Superior temporal gyrus (tissue), 1 donor: ENCODE measurements at regions not wholly inside any gene's neighbourhood (a gene's known extent, or its start where the extent isn't known, plus 50 kb on each side); places are given as distances from the start of the nearest gene placed in this dataset.
"Not testable (repeated sequence)": the region's sequence is repeated elsewhere in the genome, so short reads cannot be mapped to it uniquely, and the experiment has no call there.

Source experiments
- DNase-seq: peaks from one replicate; pipeline ENCODE4 v3.0.0-alpha.2; 2016; ENCODE audit errors: extremely low spot score

DNA sequence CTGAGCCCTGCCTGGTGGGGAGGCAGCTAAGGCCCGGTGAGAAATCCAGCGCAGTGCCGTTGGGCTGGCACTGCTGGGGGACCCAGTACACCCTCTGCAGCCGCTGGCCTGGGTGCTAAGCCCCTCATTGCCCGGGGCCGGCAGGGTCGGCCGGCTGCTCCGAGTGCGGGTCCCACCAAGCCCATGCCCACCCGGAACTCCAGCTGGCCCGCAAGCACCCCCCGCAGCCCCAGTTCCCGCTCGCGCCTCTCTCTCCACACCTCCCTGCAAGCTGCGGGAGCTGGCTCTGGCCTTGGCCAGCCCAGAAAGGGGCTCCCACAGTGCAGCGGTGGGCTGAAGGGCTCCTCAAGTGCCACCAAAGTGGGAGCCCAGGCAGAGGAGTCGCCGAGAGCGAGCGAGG lies 225.1 kb upstream of the ANKH start:
- DNase-seq: not testable (repeated sequence)

DNA sequence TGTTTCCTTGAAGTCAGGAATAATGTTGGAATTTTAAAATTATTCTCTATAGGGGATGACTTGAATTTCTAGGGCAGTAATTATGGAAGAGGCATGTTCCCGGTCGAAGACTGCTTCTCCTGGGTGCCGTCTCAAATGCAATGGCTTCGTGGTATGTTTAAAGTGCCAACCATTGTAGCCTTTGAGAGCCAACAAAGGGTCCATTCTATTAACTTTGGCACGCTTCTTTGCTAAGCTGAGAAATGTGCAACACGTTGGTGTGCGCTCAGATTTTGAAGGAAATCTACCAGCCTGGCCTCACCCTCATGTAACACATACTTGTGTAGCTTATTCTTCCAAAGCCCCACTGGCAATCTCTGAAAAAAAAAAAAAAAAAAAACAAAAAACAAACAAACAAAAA lies 221.2 kb upstream of the ANKH start:
- peak; percentile 36 for DNase-seq

DNA sequence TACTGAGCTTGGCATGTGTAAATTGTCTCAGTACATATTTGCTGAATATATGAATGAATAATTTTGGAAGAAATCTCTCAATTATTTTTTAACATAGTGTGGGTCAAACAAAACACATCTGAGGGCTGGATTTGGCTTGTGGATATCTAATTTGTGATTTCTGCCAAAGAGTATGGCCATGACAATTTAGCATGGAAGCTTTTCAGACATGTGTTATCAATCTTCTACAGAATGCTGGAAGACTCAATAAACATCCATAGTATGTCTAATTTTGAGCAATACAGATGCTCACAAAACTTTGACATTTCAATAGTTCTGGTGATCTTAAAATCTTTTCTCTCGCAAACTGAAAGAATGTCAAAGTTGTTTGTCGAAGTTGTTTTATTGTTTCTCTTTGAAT lies 214.1 kb upstream of the ANKH start:
- DNase-seq: no peak

DNA sequence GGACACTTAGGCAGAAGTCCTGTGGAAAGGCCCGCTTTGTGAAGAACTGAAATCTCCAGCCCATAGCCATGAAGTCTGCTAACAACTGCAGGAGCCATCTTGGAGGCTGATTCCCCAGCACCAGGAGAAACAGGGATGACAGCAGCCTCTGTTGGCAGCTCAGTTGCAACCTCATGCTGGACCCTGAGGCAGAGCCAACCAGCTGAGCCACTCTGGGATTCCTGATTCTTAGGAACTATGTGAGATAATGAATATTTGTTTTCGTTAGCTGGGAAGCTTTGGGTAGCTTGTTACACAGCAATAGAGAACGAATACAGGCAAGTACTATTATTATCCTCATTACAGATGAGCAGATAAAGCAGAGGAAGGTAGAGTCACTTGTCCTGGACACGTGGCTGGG lies 210.5 kb upstream of the ANKH start:
- no peak for DNase-seq

DNA sequence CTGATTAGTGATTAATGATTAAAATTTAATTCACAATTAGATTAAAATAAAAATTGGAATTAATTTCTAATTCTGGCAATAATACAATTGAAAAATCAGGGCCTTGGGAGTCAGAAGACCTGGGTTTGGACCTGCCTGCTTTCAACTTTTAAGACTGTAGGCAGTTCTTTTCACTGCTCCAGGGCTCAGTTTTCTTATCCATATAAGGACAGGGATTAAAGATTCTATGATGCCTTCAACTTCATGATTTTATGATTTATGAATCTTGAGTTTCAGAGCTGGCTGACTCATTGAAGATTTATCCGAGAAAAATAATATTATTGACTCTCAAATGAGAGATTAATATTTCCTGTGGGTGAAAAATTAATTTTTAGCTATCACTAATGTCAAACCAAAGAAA lies 208.6 kb upstream of the ANKH start:
- DNase-seq: no peak

DNA sequence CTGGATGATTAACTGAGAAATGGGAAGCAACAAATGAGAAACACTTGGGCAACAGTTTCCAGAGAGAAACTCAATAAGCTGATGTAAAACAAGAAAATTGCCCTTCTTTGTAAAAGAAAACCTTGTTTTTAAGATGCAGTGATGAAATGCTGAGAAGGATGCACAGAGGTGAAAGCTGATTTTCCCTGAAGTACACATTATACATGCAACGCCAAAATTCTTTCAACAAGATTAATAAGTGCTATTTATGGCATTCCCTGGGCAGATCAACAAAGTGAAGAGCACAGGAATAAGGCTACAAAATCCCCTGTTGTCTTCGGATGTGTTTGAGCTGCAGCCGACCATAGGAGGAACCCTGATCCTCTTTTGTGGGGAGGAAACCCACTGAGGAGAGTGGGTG lies 208.0 kb upstream of the ANKH start:
- DNase-seq: no peak

DNA sequence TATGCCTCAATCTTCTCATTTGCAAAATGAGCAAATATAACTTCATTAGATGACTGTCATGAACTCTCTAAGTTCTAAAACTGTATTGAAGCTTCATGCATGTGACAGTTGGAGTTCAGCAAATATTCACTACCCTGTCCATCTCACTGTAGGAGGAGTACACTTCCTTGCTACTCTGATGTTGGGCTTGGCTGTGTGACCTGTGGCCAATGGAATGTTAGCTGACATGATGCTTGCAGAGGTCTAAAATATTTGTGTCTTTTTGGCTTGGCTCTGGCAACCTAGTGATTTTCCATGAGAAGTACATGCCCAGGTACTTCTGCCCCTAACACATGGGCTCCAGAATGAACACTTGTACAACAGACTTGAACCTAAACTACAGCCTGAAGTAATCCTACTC lies 203.1 kb upstream of the ANKH start:
- DNase-seq: no peak

DNA sequence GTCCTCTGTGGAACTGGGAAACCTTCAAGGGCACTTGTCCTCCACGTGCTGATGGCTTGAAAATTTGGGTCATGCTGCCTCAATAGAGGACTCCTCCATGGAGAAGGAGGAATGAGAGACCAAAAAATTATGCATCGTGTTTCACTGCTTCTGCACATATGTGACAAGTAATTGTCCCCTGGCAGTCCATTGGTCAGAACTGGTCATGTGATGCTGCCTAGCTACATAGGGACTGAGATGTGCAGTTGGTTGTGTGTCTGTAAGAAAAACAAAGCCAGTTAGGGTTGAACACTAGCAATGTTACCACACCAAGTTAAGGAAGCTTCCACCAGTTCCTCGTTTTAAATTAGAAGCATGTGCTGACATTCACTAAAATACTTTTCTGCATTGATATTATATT lies 201.9 kb upstream of the ANKH start:
- no peak for DNase-seq

DNA sequence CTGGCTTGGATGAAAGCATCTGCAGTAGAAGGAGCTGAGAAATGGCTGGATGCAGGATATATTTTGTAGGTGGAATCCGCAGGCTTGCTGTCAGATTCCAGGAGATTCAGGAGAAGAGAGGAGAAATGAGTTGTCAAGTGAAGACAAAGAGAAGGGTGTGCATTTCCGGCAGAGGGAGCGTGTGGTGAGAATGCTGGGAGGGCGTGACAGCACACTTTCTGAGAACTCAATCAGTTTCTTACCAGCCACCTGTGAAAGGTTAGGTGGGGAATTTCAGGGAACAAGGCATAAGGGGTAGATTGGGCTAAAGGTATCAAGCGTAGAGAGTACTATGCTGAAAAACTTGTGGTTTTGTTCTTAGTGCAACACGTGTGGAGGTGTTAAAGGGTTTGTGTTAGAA lies 199.3 kb upstream of the ANKH start:
- DNase-seq: no peak

DNA sequence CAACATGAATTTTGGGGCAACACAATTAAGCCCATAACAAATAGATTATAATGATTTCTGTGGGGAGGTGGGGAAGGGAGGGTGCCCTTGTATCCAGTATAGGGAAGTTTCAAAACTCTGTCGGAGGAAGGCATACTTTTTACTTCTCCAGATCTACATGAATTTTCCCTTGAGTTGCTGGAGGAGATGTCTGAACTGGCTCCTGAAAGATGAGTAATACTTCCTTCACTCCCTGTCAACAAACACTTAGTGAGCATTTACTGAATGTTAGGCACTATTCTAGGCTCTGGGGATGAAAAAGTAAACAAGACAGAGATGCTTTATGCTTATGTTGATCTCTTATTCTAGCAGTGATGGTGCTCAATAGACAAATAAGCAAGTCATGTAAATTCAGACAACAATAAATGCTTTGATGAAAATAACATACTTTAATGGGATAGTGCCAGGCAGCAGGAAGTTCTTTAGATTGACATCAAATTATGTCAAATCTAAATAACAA lies 197.9 kb upstream of the ANKH start:
- no peak for DNase-seq

DNA sequence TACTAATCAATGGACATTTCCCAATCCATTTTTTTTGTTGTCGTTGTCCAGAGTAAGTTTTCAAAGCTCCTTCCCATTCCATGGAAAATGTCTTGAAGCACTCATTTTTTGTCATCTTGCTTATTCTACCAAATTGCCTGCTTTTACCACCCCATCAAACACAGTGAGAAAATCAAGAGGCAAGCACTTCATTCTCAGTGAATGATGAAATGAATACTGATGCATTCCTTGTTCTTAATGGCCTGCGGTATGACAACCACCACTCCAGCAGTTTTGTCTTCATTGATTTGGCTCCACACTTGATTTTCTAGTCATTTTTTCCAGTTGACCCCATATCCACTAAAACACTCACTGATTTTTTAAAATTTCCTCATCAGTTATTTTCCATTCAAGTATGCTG lies 193.5 kb upstream of the ANKH start:
- DNase-seq: no peak

DNA sequence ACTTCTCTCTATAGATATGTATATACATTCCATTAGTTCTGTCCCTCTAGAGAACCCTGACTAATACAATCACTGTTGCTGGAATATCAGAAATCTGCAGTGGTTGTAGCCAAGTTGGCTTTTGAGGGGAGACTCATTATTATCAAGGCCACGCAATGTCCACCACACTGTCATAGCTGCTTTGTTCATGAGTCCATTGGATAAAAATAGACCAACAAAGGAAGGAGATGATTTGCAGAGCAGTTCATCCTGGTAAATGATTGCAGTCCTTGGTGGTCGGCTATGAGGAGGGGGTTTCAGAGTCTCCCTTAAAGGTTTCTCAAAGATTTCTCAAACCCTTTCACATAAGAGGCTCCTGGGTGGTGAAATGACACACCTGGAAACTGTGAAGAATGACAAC lies 192.8 kb upstream of the ANKH start:
- no peak for DNase-seq

DNA sequence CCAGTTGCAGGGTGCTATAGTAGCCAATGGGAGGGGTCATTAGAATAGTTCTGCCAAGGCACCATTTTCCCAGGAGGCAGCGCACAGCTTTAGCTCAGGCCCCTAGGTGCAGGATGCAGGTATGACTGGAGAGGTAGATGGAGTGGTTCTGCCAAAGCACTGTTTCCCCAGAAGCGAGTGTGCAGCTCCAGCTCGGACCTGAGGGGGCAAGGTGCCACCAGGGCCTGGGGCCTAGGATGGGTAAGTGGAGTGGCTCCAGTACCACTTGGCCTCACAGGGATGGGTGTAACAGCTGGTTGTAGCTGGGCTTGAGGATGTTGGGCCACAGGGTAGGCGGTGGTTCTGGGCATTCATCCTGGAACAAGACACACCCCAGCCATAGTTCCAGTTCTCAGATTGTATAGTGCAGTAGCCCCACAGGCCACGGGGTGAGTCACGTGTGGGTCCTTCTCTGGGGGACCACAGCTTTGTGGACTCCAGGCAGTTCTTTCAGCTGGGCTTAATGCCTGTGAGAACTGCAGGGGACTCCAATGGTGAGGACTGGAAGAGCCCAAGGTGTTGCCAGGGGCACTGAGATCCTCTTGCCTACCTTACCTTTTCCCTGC lies 185.5 kb upstream of the ANKH start:
- no peak for DNase-seq

DNA sequence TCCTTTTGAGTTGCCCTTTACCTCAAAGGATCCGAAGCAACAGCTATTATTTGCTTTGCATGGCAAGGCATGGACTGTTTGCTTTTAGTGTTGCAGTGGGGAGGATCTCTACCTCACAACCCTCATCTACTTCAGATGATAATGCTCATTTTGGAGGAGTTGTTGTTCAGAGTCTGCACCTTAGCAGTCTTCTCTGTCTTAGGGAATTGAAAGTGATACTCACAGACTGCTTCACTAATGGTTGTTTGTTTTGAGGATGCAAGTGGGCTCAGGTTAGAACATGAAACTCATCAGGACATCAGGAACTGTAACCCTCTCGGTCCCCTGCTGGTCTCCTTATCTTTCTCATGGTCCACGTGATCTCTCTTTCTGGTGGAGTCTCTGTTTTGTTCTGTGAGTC lies 172.9 kb upstream of the ANKH start:
- no peak for DNase-seq

DNA sequence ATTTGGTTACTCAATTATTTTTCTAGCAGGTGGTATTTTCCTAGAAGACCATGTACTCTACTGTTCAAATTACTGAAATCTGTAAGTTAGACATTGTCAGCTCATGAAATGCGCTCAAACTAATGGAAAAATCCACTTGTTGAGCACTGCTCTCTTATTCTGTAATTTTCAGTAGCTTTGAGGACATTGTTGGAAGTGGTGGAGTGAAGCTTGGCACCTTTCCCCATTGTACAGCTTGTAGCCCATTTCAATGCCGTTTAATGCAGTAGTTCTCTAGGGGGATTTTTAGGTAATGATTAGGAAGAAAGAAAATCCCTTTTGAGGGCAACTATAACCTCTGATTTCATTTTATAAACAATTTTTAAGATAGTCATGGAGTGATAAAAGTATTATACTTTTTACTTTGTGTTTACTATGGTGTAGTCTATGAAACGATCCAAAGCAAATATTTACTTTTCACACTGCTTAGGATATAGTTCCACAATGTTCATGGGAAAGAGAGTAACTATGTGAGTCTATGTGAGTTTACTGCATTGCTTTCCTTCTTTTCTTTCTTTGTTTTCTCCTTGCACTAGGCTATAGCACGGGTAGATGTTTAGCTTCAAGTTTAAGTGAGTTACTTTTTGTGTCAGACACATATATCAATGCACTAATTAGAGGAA lies 165.8 kb upstream of the ANKH start:
- no peak for DNase-seq

DNA sequence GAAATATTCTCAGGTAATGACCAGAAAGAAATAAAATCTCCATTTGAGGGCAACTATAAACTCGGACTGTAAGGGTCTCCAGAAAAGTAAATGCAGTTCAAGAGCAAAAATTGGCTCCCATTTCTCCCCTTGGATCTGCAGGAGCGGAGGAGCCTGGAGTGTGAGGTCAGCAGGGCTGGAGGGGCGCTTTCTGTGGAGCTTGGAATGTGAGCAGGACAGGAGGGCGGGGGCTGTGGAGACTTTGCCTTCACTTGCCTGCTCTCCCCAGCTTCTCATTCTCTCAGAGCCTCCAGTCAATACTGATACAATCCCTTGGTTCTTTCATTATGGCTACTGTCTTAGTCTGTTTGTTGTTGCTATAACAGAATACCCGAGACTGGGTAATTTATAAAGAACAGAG lies 162.8 kb upstream of the ANKH start:
- no peak for DNase-seq

DNA sequence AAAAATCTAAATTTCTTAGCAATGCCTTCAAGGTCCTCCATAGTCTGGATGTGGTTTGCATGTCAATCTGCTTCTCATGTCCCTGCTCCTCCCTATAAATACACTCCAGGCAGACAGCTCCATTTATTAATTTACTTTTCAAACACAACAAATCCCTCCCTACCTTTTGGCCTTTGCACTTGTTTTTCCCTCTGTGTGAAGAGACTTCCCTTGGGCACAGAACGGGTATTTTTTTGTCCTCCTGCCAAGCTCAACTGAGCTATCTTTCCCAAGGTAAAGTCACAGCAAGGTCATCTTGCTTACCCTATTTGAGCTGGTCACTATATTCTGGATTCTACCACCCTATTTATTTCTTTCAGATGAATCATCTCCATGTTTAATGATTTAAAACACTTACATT lies 159.6 kb upstream of the ANKH start:
- no peak for DNase-seq

DNA sequence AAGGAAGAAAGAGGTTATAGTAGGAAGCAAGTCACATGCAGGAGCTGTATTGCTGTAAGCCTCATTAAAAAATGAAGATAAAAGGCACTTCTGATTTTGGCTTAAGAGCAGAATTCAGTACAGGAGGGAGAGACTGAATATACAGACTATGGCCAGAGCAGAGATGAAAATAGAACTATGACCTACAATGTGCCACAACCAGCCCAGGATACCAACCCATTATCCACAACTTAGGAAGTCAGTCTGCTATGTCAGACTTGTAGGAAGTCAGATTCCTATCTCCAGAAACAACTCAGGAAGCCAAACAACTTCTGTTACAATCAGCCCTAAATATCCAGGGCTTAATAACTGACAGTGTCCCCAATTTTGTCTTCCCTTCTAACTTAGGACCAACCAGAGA lies 156.2 kb upstream of the ANKH start:
- no peak for DNase-seq

DNA sequence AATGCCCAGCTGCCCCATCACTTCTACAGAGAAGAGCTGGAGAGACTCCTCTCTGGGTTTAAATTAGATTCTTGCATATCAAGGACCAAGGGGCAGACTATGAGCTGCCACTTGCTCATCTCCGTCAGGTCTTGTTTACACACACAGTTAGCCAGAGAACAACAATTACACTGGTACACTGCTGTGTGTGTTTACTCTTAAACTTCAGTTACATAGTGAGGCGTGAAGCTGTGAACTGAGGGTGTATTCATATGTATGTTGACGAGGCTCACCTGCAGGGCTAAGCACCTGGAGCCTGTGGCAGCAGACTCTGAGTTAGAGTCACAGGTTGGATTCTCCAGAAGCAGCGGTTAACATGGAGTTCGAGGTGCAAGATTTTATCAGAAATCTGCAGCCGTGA lies 155.4 kb upstream of the ANKH start:
- DNase-seq: no peak

DNA sequence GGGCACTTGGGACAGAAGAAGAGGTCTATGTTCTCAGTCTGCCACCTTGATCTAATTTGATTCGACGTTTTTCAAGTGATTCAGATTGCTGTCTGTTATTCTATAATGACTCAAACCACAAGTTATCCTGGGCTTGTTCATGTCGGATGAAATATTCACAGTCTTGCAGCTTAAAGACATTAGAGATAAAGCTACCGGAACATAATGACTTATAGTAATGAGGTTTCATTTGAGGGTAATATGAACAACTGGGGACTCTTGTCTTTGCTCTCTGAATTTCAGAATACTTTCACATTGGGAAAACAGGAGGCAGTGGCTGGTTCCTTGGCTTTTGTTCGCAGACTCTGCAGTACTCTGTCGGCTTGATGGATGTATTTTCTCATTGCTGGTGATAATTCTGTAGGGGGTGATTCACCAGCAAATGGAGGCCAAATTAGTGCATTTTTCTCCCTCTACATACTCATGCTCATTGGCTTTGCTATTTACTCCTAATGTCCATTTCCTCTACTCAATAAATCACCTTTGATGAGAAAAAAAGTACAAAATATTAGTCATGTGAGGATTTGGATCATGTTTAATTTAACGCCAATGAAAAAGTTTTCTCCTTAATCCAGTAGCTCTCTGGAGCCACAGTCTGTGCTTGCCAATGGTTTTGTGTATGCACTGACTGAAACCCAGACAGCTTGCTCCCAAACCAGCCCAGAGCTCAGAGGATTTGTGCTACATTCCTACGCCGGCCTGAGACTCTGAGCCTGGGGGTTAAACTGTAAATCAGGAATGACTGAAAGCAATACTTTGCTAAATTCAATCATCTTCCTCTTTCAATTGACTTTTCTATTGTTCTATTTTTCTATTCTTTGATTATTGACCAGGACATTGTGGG lies 154.7 kb upstream of the ANKH start:
- no peak for DNase-seq

DNA sequence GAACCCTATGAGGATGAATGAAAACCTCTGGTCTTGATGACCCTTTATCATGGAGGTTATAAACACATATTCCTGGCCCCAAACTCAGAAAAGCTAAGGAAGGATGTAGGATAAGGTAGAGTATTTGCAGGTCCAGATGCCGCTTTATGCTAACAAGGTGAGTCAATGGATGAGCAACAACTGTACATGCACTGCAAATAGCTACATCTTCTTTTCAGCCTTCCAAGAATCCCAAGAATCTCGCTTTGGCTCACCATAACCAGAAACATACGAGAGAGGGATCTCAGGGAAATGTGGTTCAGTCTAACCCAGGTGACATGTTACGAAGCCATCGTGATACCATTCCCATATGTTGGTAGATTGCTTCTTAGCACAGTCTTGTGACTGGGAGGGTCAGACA lies 152.3 kb upstream of the ANKH start:
- DNase-seq: no peak

DNA sequence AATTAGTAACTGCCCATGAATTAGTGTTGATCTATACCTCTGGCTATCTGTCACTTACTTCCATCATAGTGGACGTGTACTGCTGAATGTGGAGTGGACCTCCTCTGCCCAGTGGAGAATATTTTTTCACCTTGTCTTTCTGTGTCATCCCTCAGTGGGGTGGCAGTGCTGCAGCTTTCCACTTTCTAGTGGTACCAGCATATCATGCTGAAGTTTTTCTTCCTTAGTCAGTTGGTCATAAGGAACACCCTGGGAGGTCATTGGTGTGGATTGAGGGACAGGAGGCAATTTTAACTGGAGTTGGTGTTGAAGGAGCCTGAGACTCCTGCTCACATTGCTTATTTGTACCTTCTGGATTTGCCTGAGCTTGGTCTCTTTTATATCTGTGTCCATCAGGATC lies 151.7 kb upstream of the ANKH start:
- DNase-seq: no peak
